ENCODE measurements at regions not wholly inside any gene's neighbourhood (a gene's known extent, or its start where the extent isn't known, plus 50 kb on each side); places are given as distances from the start of the nearest gene placed in this dataset.
"Not testable (repeated sequence)": the region's sequence is repeated elsewhere in the genome, so short reads cannot be mapped to it uniquely, and the experiment has no call there.

DNA sequence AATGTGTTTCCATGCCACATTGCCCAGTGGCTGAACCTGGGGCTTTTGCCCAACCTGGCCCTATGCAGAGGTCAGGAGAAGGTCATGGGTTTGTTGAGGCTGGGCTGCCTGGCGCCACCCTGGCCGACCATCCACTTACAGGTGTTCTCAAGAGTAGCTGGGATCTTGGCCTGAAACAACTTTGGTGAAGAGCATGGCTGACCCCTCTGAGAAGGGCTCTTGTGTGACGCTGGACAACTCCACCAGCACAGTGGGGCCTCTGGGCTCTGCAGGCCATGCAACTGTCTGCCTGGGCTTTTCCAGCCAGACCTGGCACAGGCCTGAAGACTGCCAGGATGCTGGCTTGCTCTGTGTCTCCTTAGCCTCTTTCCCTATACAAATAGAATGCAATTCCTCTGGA lies 76.4 kb upstream of the ZNG1B start:
- DNase-seq: no peak
- Histone ChIP-seq H3K27me3 (no peaks in the 10 kb centered on the region), H3K27ac (no peak overlapping the region), H3K9me3 (no peaks in the 10 kb centered on the region), H3K36me3 (no peaks in the 10 kb centered on the region), H3K4me3 (no peak overlapping the region), H3K4me1 (no peaks in the 10 kb centered on the region)
- intact Hi-C loops (cut with DNase I; ENCODE audit: low total_unique reads): no loop called here
- 91 to 100% (median 95%) methylated on average over 3 of the region's 3 CpGs for WGBS, 5 donors
- TF ChIP-seq EP300 (IDR thresholded peaks at IDR 0.05) (no peak), POLR2A (IDR thresholded peaks at IDR 0.05) (no peak), POLR2AphosphoS5 (IDR thresholded peaks at IDR 0.05) (no peak)
- TF ChIP-seq, protein P1, sequence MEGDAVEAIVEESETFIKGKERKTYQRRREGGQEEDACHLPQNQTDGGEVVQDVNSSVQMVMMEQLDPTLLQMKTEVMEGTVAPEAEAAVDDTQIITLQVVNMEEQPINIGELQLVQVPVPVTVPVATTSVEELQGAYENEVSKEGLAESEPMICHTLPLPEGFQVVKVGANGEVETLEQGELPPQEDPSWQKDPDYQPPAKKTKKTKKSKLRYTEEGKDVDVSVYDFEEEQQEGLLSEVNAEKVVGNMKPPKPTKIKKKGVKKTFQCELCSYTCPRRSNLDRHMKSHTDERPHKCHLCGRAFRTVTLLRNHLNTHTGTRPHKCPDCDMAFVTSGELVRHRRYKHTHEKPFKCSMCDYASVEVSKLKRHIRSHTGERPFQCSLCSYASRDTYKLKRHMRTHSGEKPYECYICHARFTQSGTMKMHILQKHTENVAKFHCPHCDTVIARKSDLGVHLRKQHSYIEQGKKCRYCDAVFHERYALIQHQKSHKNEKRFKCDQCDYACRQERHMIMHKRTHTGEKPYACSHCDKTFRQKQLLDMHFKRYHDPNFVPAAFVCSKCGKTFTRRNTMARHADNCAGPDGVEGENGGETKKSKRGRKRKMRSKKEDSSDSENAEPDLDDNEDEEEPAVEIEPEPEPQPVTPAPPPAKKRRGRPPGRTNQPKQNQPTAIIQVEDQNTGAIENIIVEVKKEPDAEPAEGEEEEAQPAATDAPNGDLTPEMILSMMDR (IDR thresholded peaks at IDR 0.05): no peak

DNA sequence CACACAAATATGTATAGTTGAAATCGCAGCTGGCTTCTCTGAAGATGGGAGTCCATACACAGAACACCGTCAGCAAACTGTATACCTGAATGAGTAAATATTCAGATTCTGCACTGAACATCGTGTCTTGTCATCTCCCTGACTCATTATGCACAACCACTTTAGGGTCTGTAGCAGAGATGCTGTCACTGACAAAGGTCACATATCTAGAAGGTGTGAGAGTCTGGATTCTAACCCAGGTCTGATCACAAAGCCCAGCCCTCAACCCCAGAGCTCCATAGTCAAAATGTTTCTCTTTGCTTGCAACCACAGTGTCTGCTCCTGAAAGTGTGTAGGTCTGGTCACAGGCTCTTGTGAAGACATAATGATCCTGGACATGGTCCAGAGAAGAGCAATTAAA lies 78.3 kb upstream of the PAX8 start:
- Histone ChIP-seq H3K36me3 (no peaks in the 10 kb centered on the region), H3K9me3 (no peaks in the 10 kb centered on the region), H3K4me1 (no peaks in the 10 kb centered on the region), H3K4me3 (no peak overlapping the region), H3K27me3 (no peaks in the 10 kb centered on the region), H3K27ac (no peak overlapping the region)
- intact Hi-C loops (cut with DNase I; ENCODE audit: low total_unique reads): no loop called here
- DNase-seq: no peak
- WGBS, 5 donors: 87 to 97% (median 89%) methylated on average over 3 of the region's 3 CpGs
- TF ChIP-seq, protein P1 (IDR thresholded peaks at IDR 0.05): no peak
- TF ChIP-seq EP300 (IDR thresholded peaks at IDR 0.05): no peak

DNA sequence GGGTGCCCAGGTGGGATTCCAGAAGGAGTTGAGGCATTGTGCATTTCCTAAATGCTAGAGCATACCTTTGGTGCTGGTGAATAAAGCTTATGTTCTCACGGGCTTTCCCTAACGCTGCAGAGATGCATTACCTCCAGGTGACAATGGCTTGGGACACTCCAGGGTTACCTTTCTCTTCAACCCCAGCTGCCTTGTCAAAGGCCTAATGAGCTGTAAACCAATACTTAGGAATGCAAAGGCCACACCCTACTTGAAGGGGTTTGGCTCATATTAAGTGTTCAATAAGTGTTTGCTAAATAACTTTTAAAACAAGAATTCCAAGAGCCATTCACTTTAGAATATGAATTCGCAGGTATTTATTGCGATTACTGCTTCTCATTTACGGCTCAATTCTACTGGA lies 77.6 kb upstream of the PAX8 start:
- H3K4me1 ChIP-seq; H3K36me3 ChIP-seq; H3K27me3 ChIP-seq; intact Hi-C loops (cut with DNase I; ENCODE audit: low total_unique reads); H3K4me3 ChIP-seq; DNase-seq; H3K9me3 ChIP-seq; H3K27ac ChIP-seq: not testable (repeated sequence)
- WGBS, 5 donors: 91 to 97% (median 96%) methylated on average over 5 of the region's 5 CpGs

DNA sequence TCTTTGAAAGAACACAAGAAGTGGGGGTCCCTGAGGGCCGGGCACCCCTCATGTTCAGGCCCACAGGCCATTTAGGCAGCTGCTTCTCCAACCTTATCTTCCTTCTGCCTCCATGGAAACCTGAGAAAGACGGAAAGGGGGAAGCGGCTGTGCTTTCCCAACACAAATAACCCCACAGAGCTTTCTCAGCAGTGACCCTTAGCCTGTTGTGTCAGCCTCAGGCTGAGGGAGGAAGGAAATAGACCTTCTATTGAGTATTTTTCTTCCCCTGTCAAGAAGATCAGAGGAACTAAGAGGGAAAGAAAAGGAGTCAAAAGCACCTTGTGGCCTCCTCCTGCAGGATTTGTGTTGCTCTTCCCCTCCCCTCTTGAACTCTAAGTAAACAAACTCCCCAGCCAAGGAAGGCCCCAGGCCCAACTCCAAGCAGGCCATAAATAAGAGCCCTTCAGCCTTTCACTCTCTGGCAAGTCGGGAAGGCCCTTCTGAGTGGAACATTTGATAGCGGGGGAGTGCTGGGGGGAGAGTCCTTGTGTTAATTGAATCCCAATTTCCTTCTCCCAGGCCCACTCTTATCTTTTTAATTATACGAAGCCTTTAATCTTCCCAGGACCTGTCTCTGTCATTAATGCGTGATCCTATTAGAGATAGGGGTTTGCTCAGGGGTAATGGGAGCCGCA lies 76.8 kb upstream of the PAX8 start:
- H3K27ac ChIP-seq; H3K4me1 ChIP-seq; H3K4me3 ChIP-seq; intact Hi-C loops (cut with DNase I; ENCODE audit: low total_unique reads); H3K36me3 ChIP-seq; H3K9me3 ChIP-seq; DNase-seq; H3K27me3 ChIP-seq: not testable (repeated sequence)
- WGBS, 5 donors: 68 to 77% (median 75%) methylated on average over 8 of the region's 8 CpGs

DNA sequence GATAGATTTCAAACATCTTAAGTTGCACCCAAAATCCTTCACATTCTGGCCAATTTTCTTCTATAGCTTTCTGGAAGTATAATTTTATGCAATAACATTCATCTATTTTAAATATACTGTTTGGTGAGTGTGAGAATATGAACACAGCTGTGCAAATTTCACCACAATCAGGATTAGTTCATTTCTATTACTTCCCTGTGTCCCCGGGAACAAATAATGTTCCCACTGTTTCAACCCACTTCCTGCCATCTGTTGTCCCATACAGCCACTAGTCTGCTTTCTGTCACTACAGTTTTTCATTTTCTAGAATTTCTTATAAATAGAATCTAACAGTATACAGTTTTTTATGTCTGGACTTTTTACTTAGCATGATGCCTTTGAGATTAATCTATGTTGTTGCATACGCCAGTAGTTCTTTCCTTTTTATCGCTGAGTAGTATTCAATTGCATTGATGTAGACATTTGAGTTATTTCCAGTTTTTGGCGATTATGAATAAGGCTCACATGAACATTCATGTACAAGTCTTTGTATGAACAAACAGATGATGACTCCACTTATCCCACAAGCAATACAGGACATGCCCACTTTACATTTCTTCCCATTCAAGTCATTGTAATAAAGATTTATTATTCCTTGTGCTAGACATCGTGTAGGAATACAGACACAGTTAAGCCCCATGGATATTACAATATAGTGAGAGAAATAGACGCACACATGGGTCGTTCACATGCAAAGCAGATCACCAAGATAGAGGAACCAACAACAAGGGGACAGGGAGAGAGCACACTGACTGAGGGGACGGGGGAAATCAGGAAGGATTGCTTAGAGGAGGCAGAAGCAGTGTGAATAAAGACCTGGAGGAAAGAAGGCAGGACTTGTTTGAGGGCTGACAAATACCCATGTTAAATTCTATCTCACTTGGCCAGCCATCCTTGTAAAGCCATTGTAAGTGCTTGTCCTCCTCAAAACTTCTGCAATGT lies 72.9 kb upstream of the PAX8 start:
- 65 to 83% (median 77%) methylated on average over 8 of the region's 8 CpGs for WGBS, 5 donors
- TF ChIP-seq POLR2A (IDR thresholded peaks at IDR 0.05) (no peak), EP300 (IDR thresholded peaks at IDR 0.05) (no peak)
- no peaks in the 10 kb centered on the region for H3K36me3 ChIP-seq

DNA sequence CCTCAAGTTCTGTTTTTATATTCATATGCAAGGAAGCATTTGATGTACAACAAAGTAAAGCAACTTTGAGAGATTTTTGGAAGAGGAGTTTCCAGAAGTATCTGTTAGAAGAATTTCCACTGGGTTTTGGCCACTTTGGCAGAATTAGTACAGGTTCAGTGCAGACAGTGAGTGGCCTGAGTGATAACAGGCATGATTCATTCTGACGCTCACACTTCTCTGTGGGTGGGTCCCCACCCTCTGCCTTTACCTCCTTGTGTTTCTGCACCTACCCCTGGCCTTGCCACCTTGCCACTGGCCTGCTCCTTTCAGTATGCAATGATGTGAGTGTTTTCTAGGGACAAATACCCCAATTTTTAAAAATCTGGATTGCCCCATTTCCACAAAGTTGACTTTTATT lies 65.1 kb upstream of the PAX8 start:
- H3K36me3 ChIP-seq; H3K9me3 ChIP-seq; H3K4me1 ChIP-seq; DNase-seq; intact Hi-C loops (cut with DNase I; ENCODE audit: low total_unique reads); H3K27me3 ChIP-seq; H3K27ac ChIP-seq; H3K4me3 ChIP-seq: not testable (repeated sequence)
- WGBS, 5 donors: 74 to 95% (median 90%) methylated on average over 1 of the region's 1 CpG

More for the DNA sequence above, 72.9 kb upstream of the PAX8 start:
- no peaks in the 10 kb centered on the region for H3K4me1 ChIP-seq
- H3K27ac ChIP-seq: no peak overlapping the region
- H3K9me3 ChIP-seq: no peaks in the 10 kb centered on the region
- no peak overlapping the region for H3K4me3 ChIP-seq
- H3K27me3 ChIP-seq: no peaks in the 10 kb centered on the region
- intact Hi-C loops (cut with DNase I; ENCODE audit: low total_unique reads): no loop called here
- no peak for DNase-seq
